Panc1 (cell line): ENCODE measurements at regions not wholly inside any gene's neighbourhood (a gene's known extent, or its start where the extent isn't known, plus 50 kb on each side); places are given as distances from the start of the nearest gene placed in this dataset.

Experiments used
- ATAC-seq: fragments of 200-7000 bp; cut with Tn5 transposase; 2 replicates; pipeline ENCODE4 v1.9.1; 2020; ENCODE audit warnings: mild to moderate bottlenecking, moderate library complexity
- BruUV-seq: library from RNA; stranded (reverse); fragments of 400-500 nt; replicated peaks from 2 replicates; lab custom pipeline; 2021; lab: Mats Ljungman, UMichigan
- CTCF ChIA-PET: fragments of 300-600 bp; sonication (Branson Sonifier 250); formaldehyde crosslinking; loops from one replicate; lab custom pipeline; 2022; ENCODE audit warnings: antibody characterized with exemption; lab: Charles Lee
- POLR2A ChIA-PET: fragments of 300-600 bp; sonication (Branson Sonifier 250); formaldehyde crosslinking; loops from one replicate; lab custom pipeline; 2022; ENCODE audit warnings: antibody characterized with exemption; lab: Charles Lee
- DNase-seq: peaks from one replicate; pipeline ENCODE4 v3.0.0-alpha.2; 2010; ENCODE audit warnings: low read depth, low spot score
- H3K27ac ChIP-seq: 2 replicates; pipeline ENCODE4 v1.5.1; 2011; ENCODE audit warnings: mild to moderate bottlenecking, low read length, inconsistent platforms
- H3K27me3 ChIP-seq: fragments of 200-500 bp; sonication (Bioruptor generic); 2 replicates; pipeline ENCODE4 v1.6.0; 2014; ENCODE audit warnings: low read length, inconsistent platforms; ENCODE audit not compliant: control insufficient read depth, insufficient read depth
- H3K36me3 ChIP-seq: fragments of 200-500 bp; sonication (Bioruptor generic); 2 replicates; pipeline ENCODE4 v1.5.1; 2014; ENCODE audit warnings: inconsistent platforms, mild to moderate bottlenecking, low read length, moderate library complexity; ENCODE audit not compliant: control insufficient read depth, insufficient read depth
- H3K4me1 ChIP-seq: 2 replicates; pipeline ENCODE4 v1.5.1; 2011; ENCODE audit warnings: inconsistent platforms, mild to moderate bottlenecking, low read length, moderate library complexity; ENCODE audit not compliant: control insufficient read depth, insufficient read depth
- H3K4me3 ChIP-seq, 2 experiments: 2 replicates each; pipeline ENCODE4 v1.5.1; 2011 to 2012; ENCODE audit warnings: low read depth in 2 of 2, low read length in 2 of 2, mild to moderate bottlenecking in 2 of 2, inconsistent platforms in 1 of 2, moderate library complexity in 1 of 2
- H3K9me3 ChIP-seq: fragments of 200-500 bp; sonication (Bioruptor generic); 2 replicates; pipeline ENCODE4 v1.5.1; 2014; ENCODE audit warnings: low read depth, mild to moderate bottlenecking, inconsistent platforms, low read length, moderate library complexity; ENCODE audit not compliant: control insufficient read depth, insufficient read depth
- POLR2AphosphoS5 ChIP-seq: IDR thresholded peaks from 2 replicates; pipeline ENCODE4 v1.6.1; 2012; ENCODE audit warnings: mild to moderate bottlenecking, low read depth, low read length, moderate library complexity
- SIN3A ChIP-seq: IDR thresholded peaks from 2 replicates; pipeline ENCODE4 v1.6.1; 2012; ENCODE audit warnings: low read depth, mild to moderate bottlenecking, low read length, moderate library complexity, borderline replicate concordance; ENCODE audit not compliant: insufficient read depth
- TCF7L2 ChIP-seq: IDR thresholded peaks from 2 replicates; pipeline ENCODE4 v1.6.1; 2011; ENCODE audit warnings: mild to moderate bottlenecking, low read depth, low read length, inconsistent platforms
- in situ Hi-C: cut with HindIII; loops from 2 replicates; pipeline ENCODE4 v1.10.0; 2016; ENCODE audit warnings: low sequenced_read_pairs, low pct_unique_long_range_greater_than_20kb
- intact Hi-C: fragments of 100-400 bp; cut with micrococcal nuclease; formaldehyde crosslinking; loops from one replicate; pipeline ENCODE4 v1.10.0; 2022; ENCODE audit not compliant: unreplicated experiment
- TF ChIP-seq, protein P1 (sequence below), 2 experiments: IDR thresholded peaks; 2 replicates each; pipeline ENCODE4 v1.6.1; 2011 to 2012; ENCODE audit warnings: low read depth in 2 of 2, control low read depth in 1 of 2, low read length in 1 of 2, mild to moderate bottlenecking in 1 of 2, moderate library complexity in 1 of 2; ENCODE audit not compliant: insufficient read depth in 1 of 2
- TF ChIP-seq, protein P2 (sequence below): fragments of 450-650 bp; IDR thresholded peaks from 2 replicates; pipeline ENCODE4 v1.5.1; 2017; ENCODE audit warnings: mild to moderate bottlenecking

DNA sequence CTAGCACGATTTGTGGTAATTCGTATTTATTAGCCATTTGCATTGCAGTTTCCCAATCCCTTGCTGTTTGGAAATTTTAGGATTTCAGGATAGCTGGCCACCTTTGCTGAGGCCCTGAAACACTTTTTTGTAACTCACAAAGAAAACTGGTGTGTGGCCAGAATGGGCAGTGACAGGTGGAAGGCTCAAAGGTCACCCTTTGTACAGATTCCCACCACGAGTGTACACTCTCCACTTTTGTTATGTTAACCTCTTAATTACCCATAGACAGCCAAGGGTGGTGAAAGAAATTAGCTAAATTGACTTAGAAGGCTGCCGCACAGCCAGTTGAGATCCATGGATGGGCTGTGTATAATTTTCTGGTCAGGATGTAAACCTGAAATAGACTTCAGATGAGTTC is 109.7 kb upstream of the ARX start:
- ATAC-seq (no peak), DNase-seq (no peak)
- no peak overlapping the region for H3K4me3 ChIP-seq
- TF ChIP-seq POLR2AphosphoS5 (no peak), TCF7L2 (no peak), SIN3A (no peak)
- TF ChIP-seq, protein P1, sequence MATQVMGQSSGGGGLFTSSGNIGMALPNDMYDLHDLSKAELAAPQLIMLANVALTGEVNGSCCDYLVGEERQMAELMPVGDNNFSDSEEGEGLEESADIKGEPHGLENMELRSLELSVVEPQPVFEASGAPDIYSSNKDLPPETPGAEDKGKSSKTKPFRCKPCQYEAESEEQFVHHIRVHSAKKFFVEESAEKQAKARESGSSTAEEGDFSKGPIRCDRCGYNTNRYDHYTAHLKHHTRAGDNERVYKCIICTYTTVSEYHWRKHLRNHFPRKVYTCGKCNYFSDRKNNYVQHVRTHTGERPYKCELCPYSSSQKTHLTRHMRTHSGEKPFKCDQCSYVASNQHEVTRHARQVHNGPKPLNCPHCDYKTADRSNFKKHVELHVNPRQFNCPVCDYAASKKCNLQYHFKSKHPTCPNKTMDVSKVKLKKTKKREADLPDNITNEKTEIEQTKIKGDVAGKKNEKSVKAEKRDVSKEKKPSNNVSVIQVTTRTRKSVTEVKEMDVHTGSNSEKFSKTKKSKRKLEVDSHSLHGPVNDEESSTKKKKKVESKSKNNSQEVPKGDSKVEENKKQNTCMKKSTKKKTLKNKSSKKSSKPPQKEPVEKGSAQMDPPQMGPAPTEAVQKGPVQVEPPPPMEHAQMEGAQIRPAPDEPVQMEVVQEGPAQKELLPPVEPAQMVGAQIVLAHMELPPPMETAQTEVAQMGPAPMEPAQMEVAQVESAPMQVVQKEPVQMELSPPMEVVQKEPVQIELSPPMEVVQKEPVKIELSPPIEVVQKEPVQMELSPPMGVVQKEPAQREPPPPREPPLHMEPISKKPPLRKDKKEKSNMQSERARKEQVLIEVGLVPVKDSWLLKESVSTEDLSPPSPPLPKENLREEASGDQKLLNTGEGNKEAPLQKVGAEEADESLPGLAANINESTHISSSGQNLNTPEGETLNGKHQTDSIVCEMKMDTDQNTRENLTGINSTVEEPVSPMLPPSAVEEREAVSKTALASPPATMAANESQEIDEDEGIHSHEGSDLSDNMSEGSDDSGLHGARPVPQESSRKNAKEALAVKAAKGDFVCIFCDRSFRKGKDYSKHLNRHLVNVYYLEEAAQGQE (IDR thresholded peaks at IDR 0.05; ENCODE audit: insufficient read depth in 1 of 2, low read depth in 2 of 2, low read length in 1 of 2), result no peak
- TF ChIP-seq, protein P2, sequence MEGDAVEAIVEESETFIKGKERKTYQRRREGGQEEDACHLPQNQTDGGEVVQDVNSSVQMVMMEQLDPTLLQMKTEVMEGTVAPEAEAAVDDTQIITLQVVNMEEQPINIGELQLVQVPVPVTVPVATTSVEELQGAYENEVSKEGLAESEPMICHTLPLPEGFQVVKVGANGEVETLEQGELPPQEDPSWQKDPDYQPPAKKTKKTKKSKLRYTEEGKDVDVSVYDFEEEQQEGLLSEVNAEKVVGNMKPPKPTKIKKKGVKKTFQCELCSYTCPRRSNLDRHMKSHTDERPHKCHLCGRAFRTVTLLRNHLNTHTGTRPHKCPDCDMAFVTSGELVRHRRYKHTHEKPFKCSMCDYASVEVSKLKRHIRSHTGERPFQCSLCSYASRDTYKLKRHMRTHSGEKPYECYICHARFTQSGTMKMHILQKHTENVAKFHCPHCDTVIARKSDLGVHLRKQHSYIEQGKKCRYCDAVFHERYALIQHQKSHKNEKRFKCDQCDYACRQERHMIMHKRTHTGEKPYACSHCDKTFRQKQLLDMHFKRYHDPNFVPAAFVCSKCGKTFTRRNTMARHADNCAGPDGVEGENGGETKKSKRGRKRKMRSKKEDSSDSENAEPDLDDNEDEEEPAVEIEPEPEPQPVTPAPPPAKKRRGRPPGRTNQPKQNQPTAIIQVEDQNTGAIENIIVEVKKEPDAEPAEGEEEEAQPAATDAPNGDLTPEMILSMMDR, result no peak
- no peaks in the 10 kb centered on the region for H3K4me1 ChIP-seq
- H3K9me3 ChIP-seq, result no peaks in the 10 kb centered on the region
- no peaks in the 10 kb centered on the region for H3K27me3 ChIP-seq
- no peaks in the 10 kb centered on the region; the same call in 1 of the 2 replicates for H3K36me3 ChIP-seq
- BruUV-seq, result no TSS peak
- in situ Hi-C loops (no loop called here), intact Hi-C loops (no loop called here)
- H3K27ac ChIP-seq, result no peak overlapping the region
- POLR2A ChIA-PET, result no interaction called here
- CTCF ChIA-PET, result no interaction called here

DNA sequence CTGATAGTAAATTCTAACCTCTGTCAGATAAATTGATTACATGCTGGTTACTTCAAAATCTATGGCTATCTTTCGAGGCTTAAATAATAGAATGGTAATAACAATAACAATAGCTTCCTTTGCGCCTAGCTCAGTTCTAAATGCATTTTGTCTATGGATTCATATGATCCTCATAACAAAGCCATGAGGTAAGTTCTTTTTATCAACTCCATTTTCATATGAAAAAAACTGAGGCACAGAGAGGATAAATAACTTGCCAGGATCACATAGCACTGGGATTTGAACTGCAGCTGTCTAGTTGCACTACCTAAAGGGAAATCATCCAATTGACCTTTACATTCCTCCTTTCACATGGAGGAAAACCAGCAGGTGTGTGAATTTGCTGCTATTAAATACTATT is 108.6 kb upstream of the ARX start:
- no peaks in the 10 kb centered on the region; the same call in 1 of the 2 replicates for H3K36me3 ChIP-seq
- H3K27me3 ChIP-seq, result no peaks in the 10 kb centered on the region
- no peak overlapping the region for H3K4me3 ChIP-seq
- DNase-seq (no peak), ATAC-seq (no peak)
- ChIA-PET POLR2A (no interaction called here), CTCF (no interaction called here)
- no TSS peak for BruUV-seq
- H3K27ac ChIP-seq, result no peak overlapping the region
- no peaks in the 10 kb centered on the region for H3K4me1 ChIP-seq
- intact Hi-C loops, result no loop called here
- TF ChIP-seq POLR2AphosphoS5 (no peak), TCF7L2 (no peak), SIN3A (no peak)
- TF ChIP-seq, protein P1 (IDR thresholded peaks at IDR 0.05; ENCODE audit: insufficient read depth in 1 of 2, low read depth in 2 of 2, low read length in 1 of 2), result no peak
- TF ChIP-seq, protein P2, result no peak
- in situ Hi-C loops, result no loop called here
- no peaks in the 10 kb centered on the region for H3K9me3 ChIP-seq
